GM19438 (cell line): ENCODE measurements at regions not wholly inside any gene's neighbourhood (a gene's known extent, or its start where the extent isn't known, plus 50 kb on each side); places are given as distances from the start of the nearest gene placed in this dataset.
"Not testable (repeated sequence)": the region's sequence is repeated elsewhere in the genome, so short reads cannot be mapped to it uniquely, and the experiment has no call there.

Source experiments
- ATAC-seq: cut with Tn5 transposase; IDR thresholded peaks from one replicate; pipeline ENCODE4 v1.9.1; 2021; ENCODE audit warnings: low read depth; ENCODE audit not compliant: unreplicated experiment

DNA sequence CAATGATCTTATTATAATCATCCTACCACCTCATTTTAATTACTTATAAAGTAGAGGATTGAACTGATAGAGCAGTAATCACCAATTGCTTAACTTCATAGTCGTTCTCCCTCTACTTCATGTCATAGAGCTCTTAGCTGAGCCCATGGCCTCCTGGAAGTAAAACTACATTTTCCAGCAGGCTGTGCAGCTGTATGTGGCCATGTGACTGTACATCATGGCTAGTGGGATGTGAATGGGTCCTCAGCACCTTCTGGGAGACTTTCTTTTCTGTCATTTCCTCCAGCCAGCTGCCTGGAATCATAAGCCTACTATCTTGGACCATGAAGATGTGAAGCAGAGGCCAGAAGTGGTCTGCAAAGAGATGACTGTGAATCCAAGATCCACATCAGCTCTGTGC, 128.7 kb upstream of the SKOR2 start:
- ATAC-seq = no peak

GRCh38 chr18:47373465-47373864, 122.0 kb upstream of the SKOR2 start:
- ATAC-seq = no peak

GRCh38 chr18:47370052-47370451, 118.6 kb upstream of the SKOR2 start:
- no peak for ATAC-seq

DNA sequence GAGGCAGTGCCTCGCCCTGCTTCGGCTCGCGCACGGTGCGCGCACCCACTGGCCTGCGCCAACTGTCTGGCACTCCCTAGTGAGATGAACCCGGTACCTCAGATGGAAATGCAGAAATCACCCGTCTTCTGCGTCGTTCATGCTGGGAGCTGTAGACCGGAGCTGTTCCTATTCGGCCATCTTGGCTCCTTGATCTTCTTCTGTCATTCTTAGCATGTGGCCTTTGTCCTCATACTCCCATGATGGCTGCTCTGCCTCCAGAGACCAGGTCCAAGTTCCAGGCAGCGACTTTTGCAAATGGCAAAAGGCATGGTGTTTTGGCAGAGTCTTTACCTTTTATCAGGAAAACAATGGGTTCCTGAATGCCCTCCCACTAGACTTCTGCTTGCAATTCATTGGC, 102.6 kb upstream of the SKOR2 start:
- ATAC-seq = not testable (repeated sequence)

DNA sequence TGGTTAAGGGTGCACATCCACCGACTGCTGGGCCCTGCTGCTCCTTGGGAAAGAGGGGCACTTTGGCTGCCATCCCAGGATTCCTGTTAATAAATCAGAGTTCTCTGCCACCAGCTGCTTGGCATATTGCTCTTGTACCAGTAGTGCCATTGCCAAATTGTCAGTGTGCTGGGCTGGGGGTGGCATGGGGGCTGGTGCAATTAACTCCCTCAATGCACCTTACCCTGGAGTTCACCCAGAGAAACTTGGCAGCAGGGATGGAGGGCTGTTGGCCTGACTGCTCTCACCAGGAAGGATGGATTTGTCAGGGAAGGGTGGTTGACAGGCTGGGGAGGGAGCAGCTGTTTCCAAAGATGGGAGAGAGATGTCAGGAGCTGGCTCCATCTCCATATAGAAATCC, 94.6 kb upstream of the SKOR2 start:
- ATAC-seq = no peak

DNA sequence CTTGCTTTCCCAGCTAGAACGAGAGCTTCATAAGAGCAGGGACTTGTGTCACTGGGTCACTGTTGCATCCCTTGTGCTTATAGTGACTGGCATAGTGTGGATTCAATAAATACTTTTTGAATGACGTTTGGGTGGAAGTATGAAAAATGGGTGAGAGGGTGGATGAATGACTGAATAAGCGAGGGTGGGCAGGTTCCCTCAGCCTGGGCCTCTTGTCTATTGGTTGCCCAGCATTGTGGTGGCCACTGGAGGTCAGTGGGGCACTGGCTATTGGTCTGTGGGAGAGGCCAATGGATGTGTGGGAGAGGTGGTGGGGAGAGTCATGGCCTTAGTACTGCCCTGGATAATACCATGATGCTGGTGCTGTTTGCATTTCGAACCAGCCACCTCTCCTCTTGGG, 93.8 kb upstream of the SKOR2 start:
- ATAC-seq = no peak

- ATAC-seq = no peak
Observed at GRCh38 chr18:47343291-47343690, 91.8 kb upstream of the SKOR2 start.

GRCh38 chr18:47342566-47342965, 91.1 kb upstream of the SKOR2 start:
- ATAC-seq = no peak

DNA sequence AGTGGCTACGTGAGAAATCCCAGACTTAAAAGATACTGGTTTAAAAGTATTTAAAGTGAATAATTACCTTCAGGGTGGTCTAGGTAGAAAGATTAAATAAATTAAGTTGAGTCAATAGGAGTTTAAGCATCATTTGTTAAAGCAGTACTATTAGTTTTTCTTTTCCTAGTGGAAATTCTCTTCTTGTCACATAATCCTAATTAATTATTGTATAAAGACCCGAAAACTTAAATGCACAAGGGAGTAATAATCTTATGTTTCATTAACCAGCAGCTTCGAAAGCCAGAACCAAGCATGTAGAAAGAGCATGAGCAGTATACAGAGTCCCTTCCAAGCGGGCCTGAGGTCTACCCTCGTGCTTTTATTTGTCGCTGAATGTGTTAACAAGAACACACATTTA, 90.2 kb upstream of the SKOR2 start:
- ATAC-seq = no peak

GRCh38 chr18:47334966-47335365, 83.5 kb upstream of the SKOR2 start:
- no peak for ATAC-seq

GRCh38 chr18:47333926-47334635, 82.6 kb upstream of the SKOR2 start:
- ATAC-seq = no peak

DNA sequence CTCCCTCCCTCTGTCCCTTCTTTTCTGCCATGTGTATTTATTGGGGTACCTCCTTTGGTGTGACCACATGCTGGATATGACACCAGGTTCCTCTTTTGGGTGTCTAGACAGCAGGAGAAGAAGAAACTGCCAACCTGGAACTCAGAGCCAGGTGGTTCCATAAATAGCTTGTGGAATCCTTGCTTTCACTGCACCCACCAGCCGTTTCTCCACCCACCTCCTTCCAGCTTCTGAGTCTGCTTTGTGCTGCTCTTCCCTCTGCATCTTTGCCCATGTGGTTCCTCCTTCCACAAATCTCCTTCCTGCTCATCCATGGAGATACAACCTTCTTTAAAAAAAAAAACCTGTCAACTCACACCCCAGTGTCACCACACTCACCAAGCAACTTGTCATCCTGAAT, 80.2 kb upstream of the SKOR2 start:
- no peak for ATAC-seq

GRCh38 chr18:47331026-47331425, 79.6 kb upstream of the SKOR2 start:
- no peak for ATAC-seq

- no peak for ATAC-seq
Observed at GRCh38 chr18:47323158-47323557, 71.7 kb upstream of the SKOR2 start.

DNA sequence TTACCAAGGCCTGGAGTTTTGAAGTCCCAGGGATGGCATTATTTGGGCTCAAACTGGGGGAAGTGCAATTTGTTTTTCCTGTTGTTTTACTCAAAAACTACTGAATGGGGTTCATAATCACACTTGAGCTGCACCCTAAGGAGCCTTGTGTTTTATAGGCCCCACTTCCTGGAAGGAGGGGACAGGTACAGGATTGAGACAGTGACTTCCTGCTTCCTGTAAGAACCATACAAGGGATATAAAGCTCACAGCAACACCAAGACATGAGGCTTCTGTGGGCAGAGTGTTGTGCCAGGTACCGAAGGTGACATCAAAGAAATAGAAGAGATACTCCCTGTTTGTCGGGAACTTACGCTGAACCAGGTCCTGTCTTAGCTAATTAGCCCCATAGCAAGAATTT, 70.4 kb upstream of the SKOR2 start:
- ATAC-seq = no peak

- ATAC-seq = no peak
Observed at GRCh38 chr18:47317824-47318508, 66.5 kb upstream of the SKOR2 start.

DNA sequence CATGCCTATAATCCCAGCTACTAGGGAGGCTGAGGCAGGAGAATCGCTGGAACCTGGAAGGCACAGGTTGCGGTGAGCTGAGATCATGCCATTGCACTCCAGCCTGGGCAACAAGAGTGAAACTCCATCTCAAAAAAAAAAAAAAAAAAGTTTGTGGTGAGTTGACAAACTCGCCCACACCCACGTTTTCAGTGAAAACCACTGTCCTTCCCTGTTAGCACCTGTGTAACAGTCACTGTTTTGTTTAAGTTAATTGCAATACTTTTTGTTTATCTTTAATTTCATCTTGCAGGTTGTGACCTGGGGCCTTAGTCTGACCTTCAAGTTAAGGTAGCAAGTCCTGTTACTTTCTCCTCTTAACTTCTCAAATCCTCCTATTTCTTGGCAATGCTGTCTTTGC, 65.5 kb upstream of the SKOR2 start:
- ATAC-seq = no peak

DNA sequence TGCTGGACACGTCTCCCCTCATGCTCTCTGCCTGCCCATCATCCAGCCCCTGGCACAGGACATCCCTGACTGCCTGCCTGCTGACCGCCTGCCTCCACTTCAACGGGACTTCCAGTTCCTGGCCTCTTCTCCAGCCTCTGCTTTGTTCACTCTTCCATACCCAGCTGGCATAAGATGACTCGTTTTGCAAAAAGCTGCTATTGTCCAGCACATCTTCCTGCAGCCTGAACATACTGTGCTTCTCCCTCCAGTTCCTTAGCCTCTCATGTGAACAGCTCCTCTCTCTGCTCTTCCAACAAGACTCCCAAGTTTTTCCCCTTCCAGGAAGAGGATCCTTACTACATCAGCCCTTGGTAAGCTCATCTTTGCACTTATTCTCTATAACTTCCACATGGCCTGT, 62.4 kb upstream of the SKOR2 start:
- ATAC-seq = no peak

- ATAC-seq = no peak
Observed at GRCh38 chr18:47311585-47311984, 60.1 kb upstream of the SKOR2 start.
